ENCODE measurements at regions not wholly inside any gene's neighbourhood (a gene's known extent, or its start where the extent isn't known, plus 50 kb on each side); places are given as distances from the start of the nearest gene placed in this dataset.

DNA sequence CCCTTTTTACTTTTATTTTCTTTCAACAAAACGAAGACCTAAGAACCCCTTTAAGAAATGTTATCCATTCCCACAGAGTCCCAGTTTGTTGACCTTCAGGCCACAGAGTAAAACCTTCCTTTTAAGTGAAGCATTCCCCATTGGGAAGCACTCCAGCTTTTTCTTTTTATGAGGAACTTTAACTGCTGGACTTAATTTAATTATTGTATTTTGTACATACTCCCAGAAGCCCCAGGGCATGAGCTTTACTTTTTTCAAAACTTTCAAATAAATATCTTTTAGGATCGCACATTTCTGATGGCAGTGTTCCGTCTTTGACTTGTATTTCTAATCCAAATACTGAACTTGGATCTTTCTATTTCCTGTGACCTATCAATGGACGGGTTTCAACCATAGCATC lies 68.9 kb downstream of the ZIC5 start:
- no peak overlapping the region for H3K4me3 ChIP-seq (ENCODE audit: low read length)
- no peak overlapping the region for H3K9ac ChIP-seq (ENCODE audit: low read depth, low read length)
- H3K36me3 ChIP-seq (ENCODE audit: insufficient read depth, low read length): no peaks in the 10 kb centered on the region
- H3K9me3 ChIP-seq (ENCODE audit: insufficient read depth, low read depth, low read length): no peaks in the 10 kb centered on the region
- H3K27ac ChIP-seq (ENCODE audit: low read depth, low read length): no peak overlapping the region
- 77% methylated on average over 4 of the region's 4 CpGs for WGBS
- H3K4me1 ChIP-seq (ENCODE audit: insufficient read depth, low read length): peaks cover 27% of the 10 kb centered on the region
- no peaks in the 10 kb centered on the region for H3K27me3 ChIP-seq (ENCODE audit: insufficient read depth, low read length)

DNA sequence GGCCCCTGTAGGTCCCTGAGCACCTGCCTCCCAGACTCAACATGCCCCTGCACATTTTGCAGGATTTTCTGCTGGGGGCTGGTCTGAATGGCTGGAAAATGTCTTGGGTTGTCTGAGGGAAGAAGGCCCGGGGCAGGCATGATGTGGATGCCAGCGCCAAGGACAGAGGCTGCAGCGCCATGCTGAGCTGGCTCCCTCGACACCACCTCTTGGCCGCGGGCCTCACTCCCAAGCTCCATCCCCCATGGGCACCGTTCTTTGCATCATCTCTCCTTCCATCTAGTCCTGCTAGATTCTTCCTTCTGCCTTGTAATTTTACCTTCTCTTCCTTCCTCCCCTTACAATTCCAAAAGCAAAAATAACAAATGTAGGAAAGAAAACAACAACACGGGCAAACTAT lies 70.6 kb downstream of the ZIC5 start:
- Histone ChIP-seq H3K27ac (ENCODE audit: low read depth, low read length) (no peak overlapping the region), H3K4me3 (ENCODE audit: low read length) (no peak overlapping the region), H3K9ac (ENCODE audit: low read depth, low read length) (no peak overlapping the region), H3K4me1 (ENCODE audit: insufficient read depth, low read length) (peaks cover 27% of the 10 kb centered on the region), H3K27me3 (ENCODE audit: insufficient read depth, low read length) (peaks cover 12% of the 10 kb centered on the region), H3K36me3 (ENCODE audit: insufficient read depth, low read length) (no peaks in the 10 kb centered on the region), H3K9me3 (ENCODE audit: insufficient read depth, low read depth, low read length) (no peaks in the 10 kb centered on the region)
- 93% methylated on average over 8 of the region's 8 CpGs for WGBS

DNA sequence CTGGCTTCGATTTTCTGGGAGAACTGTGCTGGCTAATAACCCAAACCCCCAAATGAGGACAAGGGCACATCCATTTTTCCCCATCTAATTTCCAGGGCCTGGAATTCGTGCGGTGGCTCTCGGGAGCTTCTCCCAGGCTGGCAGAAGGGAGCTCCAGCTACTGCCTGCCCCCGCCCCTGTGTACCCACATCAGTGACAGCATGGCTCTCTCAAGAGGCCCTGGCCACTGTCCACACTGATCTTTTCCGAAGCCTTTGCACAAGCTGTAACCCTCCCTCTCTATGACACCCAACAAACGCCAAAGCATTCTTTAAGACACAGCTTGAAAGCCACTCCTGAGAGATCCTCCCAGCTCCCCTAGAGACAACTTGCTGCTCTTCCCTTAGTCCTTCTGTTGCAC lies 73.1 kb downstream of the ZIC5 start:
- Histone ChIP-seq H3K27me3 (ENCODE audit: insufficient read depth, low read length) (peaks cover 37% of the 10 kb centered on the region), H3K27ac (ENCODE audit: low read depth, low read length) (no peak overlapping the region), H3K9ac (ENCODE audit: low read depth, low read length) (no peak overlapping the region), H3K36me3 (ENCODE audit: insufficient read depth, low read length) (no peaks in the 10 kb centered on the region), H3K4me3 (ENCODE audit: low read length) (no peak overlapping the region), H3K4me1 (ENCODE audit: insufficient read depth, low read length) (peaks cover 21% of the 10 kb centered on the region; the same call in 1 of the 2 replicates), H3K9me3 (ENCODE audit: insufficient read depth, low read depth, low read length) (no peaks in the 10 kb centered on the region)
- 85% methylated on average over 7 of the region's 7 CpGs for WGBS

DNA sequence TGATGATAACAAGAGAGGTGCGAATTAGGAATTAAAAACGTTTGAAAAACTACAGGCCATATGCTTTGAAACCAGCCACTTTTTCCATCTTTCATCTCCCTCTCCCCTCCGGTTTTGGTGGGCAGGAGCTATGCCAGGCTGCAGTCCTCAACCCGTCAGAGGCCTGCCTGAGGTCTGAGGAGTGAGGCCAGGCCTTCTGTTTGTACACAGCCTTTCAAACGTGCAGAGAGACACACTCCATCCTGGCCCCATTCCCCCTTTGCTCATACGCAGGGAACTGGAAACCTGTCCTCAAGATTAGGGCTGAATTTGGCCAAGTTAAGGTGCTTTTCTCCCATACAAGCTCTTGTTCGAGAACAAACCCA lies 74.5 kb downstream of the ZIC5 start:
- WGBS: 85% methylated on average over 7 of the region's 7 CpGs
- peaks cover 26% of the 10 kb centered on the region for H3K4me1 ChIP-seq (ENCODE audit: insufficient read depth, low read length)
- H3K9me3 ChIP-seq (ENCODE audit: insufficient read depth, low read depth, low read length): no peaks in the 10 kb centered on the region
- no peak overlapping the region for H3K27ac ChIP-seq (ENCODE audit: low read depth, low read length)
- H3K27me3 ChIP-seq (ENCODE audit: insufficient read depth, low read length): peaks cover 46% of the 10 kb centered on the region
- H3K36me3 ChIP-seq (ENCODE audit: insufficient read depth, low read length): no peaks in the 10 kb centered on the region
- no peak overlapping the region for H3K4me3 ChIP-seq (ENCODE audit: low read length)
- no peak overlapping the region for H3K9ac ChIP-seq (ENCODE audit: low read depth, low read length)

DNA sequence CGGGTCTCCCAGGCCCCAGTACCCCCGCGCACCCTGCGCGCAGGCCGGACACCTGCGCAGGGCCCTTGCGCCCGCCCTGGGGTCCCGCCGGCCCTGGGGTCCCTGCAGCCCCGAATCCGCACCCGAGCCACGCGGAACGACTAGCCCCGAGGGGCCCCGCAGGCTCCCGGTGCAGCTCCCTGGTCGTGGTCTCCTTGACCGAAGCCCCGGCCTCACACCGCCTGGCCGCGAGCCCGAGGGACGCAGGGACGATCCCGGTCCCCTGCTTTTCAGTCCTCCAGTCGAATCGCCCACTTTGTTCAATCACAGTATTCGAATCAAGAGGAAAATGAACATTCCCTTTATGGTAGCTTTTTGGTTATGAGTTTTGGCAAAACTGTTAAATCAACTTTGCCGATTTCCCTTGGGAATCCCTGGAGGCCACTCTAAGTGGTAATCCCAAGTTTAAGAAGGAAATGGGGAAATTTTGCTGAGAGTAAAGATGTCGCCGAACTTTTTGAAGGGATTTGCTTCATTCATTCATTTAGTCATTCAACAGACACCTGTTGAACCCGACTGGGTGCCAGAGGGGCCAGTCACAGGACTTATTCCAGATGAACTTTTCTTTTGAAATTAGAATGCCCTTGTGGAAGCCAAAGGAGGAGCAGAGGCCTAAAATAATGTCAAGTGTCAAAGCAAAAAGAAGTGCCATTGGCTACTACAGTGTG lies 75.0 kb downstream of the ZIC5 start:
- Histone ChIP-seq H3K36me3 (ENCODE audit: insufficient read depth, low read length) (no peaks in the 10 kb centered on the region), H3K9me3 (ENCODE audit: insufficient read depth, low read depth, low read length) (no peaks in the 10 kb centered on the region), H3K4me3 (ENCODE audit: low read length) (0 out of 2 replicates have a peak overlapping the region, but pooled peaks have one; percentile 49), H3K4me1 (ENCODE audit: insufficient read depth, low read length) (peaks cover 32% of the 10 kb centered on the region), H3K27ac (ENCODE audit: low read depth, low read length) (no peak overlapping the region), H3K9ac (ENCODE audit: low read depth, low read length) (no peak overlapping the region), H3K27me3 (ENCODE audit: insufficient read depth, low read length) (peaks cover 50% of the 10 kb centered on the region)
- WGBS: 78% methylated on average over 37 of the region's 37 CpGs

DNA sequence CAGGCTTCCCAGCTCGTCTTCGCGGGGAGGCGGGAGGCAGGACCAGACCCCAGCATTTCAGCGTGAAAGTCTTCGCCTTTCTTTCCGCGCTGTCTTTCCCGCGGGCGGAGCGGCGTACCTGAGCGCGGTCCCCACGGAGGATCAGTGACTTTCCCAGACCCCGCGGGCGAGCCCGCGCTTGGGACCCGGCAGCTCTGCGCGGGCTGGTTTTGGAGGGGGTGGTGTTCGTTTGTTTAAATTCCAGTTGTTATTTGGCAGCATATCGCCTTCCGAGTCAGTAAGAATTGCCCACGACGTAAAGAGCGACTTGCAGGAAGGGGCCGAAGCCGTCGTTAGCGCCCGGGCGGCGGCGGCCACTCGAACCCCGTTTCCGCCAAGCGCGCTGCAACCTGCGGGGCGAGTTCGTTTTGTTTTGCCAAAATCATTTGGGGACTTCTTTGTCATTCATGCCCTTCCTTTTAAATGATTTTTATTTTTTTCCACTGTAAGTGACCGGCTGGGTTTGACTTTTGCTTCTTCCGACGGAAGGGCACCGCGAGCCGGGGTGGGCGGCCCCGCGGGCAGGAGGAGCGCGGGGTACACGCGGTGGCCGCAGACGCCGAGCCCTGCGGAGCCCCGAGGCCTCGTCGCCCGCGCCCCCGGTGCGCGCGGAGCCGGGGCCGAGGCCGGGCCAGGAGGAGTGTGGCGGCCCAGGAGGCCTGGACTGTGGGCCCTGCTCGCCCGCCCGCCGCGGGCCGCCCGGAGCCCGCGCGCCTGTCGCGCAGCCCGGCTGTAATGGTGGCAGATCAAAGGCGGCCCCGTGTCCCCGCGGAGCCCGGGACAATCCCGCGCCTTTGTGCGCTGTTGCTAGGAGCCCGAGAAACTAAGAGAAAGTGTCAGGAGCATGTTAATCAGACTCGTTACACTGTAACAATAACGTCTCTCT lies 75.9 kb downstream of the ZIC5 start:
- Histone ChIP-seq H3K9ac (ENCODE audit: low read depth, low read length) (peak overlapping the region; percentile 54), H3K27ac (ENCODE audit: low read depth, low read length) (no peak overlapping the region), H3K4me3 (ENCODE audit: low read length) (peak overlapping the region; percentile 49), H3K27me3 (ENCODE audit: insufficient read depth, low read length) (peaks cover 50% of the 10 kb centered on the region), H3K9me3 (ENCODE audit: insufficient read depth, low read depth, low read length) (no peaks in the 10 kb centered on the region), H3K36me3 (ENCODE audit: insufficient read depth, low read length) (no peaks in the 10 kb centered on the region), H3K4me1 (ENCODE audit: insufficient read depth, low read length) (peaks cover 39% of the 10 kb centered on the region)
- WGBS: 16% methylated on average over 100 of the region's 100 CpGs

DNA sequence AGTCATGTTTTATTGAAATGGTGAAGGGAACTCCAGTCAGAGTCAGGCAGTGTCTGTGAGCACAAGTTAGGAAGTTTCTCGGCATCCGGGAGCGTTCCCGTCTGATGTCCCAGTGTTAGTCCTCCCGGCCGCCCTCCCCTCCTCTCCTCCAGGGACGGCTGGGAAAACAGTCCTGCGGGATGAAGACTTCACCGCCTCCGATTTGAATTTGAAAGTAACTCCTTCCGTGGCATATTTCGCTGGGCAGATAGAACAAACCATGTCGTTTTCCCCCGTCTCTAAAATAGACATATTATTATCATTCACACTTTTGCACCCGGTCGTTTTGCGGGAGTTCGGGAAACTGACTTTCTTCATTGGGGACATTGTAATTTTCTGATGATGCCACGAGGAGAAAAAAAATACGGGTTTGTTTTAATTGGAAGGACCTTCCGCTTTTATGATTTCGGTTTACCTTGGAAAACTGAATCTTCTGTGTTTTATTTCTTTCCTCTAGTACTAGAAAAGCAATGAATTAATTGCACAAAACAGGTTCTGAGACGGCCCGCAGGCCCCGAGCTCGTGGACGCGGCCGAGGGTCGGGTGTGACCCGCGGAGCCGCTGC lies 76.6 kb downstream of the ZIC5 start:
- peaks cover 50% of the 10 kb centered on the region for H3K27me3 ChIP-seq (ENCODE audit: insufficient read depth, low read length)
- H3K27ac ChIP-seq (ENCODE audit: low read depth, low read length): no peak overlapping the region
- H3K9me3 ChIP-seq (ENCODE audit: insufficient read depth, low read depth, low read length): no peaks in the 10 kb centered on the region
- WGBS: 10% methylated on average over 33 of the region's 33 CpGs
- peak overlapping the region; percentile 54 for H3K9ac ChIP-seq (ENCODE audit: low read depth, low read length)
- H3K4me1 ChIP-seq (ENCODE audit: insufficient read depth, low read length): peaks cover 39% of the 10 kb centered on the region
- no peaks in the 10 kb centered on the region for H3K36me3 ChIP-seq (ENCODE audit: insufficient read depth, low read length)
- H3K4me3 ChIP-seq (ENCODE audit: low read length): peak overlapping the region; percentile 49

DNA sequence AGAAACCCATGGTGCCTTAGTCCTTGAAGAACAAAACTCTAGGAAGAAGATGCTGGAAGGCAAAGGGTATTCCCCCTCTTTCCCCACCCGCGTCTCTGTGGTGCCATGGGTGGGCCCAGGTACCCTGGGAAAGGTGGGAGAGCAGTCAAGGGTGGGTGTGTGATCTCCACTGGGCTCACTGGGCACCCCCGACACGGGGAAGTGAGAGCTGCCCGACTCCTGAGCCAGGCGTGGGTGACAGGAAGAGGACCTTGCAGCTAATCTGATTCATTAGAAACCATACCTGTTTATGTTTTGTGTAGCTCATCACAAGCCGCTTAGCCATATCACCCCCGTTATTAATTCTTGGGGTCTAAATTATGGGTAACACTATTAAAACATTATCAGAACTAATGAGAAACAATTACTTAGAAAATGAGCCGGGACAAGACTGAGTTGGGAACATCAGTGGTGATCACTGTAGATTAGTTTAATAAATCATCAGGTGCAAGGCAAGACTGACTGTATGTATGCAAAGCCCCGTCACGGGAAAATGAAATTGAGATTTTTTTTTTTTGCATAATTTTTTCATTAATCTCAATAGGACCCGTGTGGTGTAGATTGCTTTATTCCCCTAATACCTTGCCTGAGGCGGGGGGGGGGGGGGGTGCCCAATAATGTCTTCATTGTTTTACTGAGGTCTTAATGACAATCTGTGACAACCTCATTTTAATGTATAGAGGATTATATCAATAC lies 77.3 kb downstream of the ZIC5 start:
- 79% methylated on average over 8 of the region's 13 CpGs for WGBS
- H3K27me3 ChIP-seq (ENCODE audit: insufficient read depth, low read length): peaks cover 50% of the 10 kb centered on the region
- no peaks in the 10 kb centered on the region for H3K36me3 ChIP-seq (ENCODE audit: insufficient read depth, low read length)
- H3K4me1 ChIP-seq (ENCODE audit: insufficient read depth, low read length): peaks cover 39% of the 10 kb centered on the region
- peak overlapping the region; percentile 49; the same call in 1 of the 2 replicates for H3K4me3 ChIP-seq (ENCODE audit: low read length)
- no peak overlapping the region for H3K9ac ChIP-seq (ENCODE audit: low read depth, low read length)
- no peak overlapping the region for H3K27ac ChIP-seq (ENCODE audit: low read depth, low read length)
- H3K9me3 ChIP-seq (ENCODE audit: insufficient read depth, low read depth, low read length): no peaks in the 10 kb centered on the region

DNA sequence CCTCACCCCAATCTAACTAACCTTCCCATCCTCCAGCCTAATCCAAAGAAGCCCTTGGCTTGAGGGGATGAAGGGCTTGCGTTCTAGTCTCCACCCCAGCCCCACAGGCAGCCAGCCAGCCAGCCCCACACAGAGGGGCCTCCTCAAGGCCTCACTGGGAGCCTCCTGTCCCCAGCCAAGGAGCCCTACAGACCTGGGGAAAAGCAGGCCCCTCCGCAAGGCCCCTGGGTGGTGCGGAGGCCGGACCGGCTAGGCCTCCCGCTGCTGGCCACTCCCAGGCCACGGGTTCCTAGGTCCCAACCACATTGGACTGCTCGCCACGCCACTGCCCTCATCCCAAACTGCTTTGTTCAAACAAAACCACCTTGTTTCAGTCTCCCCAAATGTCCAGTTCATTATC lies 78.0 kb downstream of the ZIC5 start:
- 87% methylated on average over 9 of the region's 9 CpGs for WGBS
- H3K27me3 ChIP-seq (ENCODE audit: insufficient read depth, low read length): peaks cover 50% of the 10 kb centered on the region
- H3K4me1 ChIP-seq (ENCODE audit: insufficient read depth, low read length): peaks cover 39% of the 10 kb centered on the region

DNA sequence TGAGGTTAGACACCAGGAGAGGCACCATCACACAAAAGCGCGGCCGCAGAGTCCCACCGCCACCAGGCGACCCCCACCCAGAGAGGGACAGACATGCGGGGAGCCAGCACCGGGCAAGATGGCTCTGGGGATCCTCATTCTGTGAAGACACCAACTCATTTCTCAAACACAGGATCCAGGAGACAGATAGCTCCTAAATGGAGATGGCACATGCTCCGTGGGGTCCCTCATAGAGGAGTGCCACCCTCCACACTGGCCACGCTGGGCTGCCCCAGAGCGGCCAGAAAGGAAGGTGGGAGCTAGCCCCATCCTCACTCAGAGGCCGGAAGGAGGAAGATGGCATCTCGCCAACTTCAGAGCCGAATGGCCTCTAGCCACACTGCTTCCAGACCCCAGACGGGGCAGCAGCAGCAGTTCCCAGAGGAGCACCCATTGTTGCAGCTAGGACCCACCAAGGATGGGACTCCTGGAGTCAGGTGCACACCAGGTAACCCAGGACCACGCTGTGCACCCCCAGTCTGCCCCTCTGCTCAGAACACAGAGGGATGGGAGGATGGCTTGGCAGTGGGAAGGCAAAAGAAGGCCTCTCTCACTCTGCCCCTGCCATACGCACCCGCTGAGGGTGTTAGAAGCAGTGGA lies 78.6 kb downstream of the ZIC5 start:
- 82% methylated on average over 17 of the region's 17 CpGs for WGBS
- peak overlapping the region; percentile 83; the same call in 1 of the 2 replicates for H3K27ac ChIP-seq (ENCODE audit: low read depth, low read length)
- peak overlapping the region; percentile 9; the same call in 1 of the 2 replicates for H3K9ac ChIP-seq (ENCODE audit: low read depth, low read length)
- H3K9me3 ChIP-seq (ENCODE audit: insufficient read depth, low read depth, low read length): no peaks in the 10 kb centered on the region
- no peaks in the 10 kb centered on the region for H3K36me3 ChIP-seq (ENCODE audit: insufficient read depth, low read length)
- peaks cover 50% of the 10 kb centered on the region for H3K27me3 ChIP-seq (ENCODE audit: insufficient read depth, low read length)
- H3K4me3 ChIP-seq (ENCODE audit: low read length): no peak overlapping the region
- H3K4me1 ChIP-seq (ENCODE audit: insufficient read depth, low read length): peaks cover 36% of the 10 kb centered on the region

More for the DNA sequence above, 78.0 kb downstream of the ZIC5 start:
- Histone ChIP-seq H3K9ac (ENCODE audit: low read depth, low read length) (no peak overlapping the region), H3K36me3 (ENCODE audit: insufficient read depth, low read length) (no peaks in the 10 kb centered on the region), H3K27ac (ENCODE audit: low read depth, low read length) (no peak overlapping the region), H3K4me3 (ENCODE audit: low read length) (no peak overlapping the region), H3K9me3 (ENCODE audit: insufficient read depth, low read depth, low read length) (no peaks in the 10 kb centered on the region)

Data from HUES64 (cell line).